ENCODE measurements at regions not wholly inside any gene's neighbourhood (a gene's known extent, or its start where the extent isn't known, plus 50 kb on each side); places are given as distances from the start of the nearest gene placed in this dataset.

DNA sequence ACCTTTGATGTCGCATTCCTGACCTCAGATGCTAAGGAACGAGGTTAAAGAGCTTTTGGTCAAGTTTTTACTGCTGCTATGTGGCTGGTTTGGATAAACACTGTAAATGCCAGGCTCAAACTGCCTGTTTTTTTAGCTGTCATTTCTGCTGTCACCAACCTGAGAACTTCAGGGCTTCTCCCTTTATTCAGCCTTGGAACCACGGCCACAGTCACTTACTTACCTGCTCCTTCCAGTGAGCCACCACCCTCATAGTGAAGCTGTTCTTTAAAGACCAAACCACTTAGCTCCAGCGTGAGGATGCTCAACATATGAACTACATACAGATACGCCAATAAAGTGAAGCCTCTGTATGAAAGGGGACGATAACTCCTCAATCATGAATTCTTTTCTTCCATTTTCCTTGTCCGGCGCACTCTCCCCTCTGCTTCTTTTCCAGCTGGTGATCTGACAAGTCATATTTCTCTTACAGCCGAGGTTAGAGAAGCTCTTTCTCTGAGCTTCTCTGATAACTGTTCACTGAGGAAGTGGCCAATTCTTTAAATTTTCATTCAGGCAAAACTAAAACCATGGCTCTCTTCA is 152.8 kb upstream of the ANK2 start:
- TF ChIP-seq POLR2A (IDR thresholded peaks at IDR 0.05), result no peak
- TF ChIP-seq, protein P1, sequence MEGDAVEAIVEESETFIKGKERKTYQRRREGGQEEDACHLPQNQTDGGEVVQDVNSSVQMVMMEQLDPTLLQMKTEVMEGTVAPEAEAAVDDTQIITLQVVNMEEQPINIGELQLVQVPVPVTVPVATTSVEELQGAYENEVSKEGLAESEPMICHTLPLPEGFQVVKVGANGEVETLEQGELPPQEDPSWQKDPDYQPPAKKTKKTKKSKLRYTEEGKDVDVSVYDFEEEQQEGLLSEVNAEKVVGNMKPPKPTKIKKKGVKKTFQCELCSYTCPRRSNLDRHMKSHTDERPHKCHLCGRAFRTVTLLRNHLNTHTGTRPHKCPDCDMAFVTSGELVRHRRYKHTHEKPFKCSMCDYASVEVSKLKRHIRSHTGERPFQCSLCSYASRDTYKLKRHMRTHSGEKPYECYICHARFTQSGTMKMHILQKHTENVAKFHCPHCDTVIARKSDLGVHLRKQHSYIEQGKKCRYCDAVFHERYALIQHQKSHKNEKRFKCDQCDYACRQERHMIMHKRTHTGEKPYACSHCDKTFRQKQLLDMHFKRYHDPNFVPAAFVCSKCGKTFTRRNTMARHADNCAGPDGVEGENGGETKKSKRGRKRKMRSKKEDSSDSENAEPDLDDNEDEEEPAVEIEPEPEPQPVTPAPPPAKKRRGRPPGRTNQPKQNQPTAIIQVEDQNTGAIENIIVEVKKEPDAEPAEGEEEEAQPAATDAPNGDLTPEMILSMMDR (IDR thresholded peaks at IDR 0.05), result no peak

Measured in adrenal gland (tissue), 5 donors.